B cell (primary cell): ENCODE measurements at regions not wholly inside any gene's neighbourhood (a gene's known extent, or its start where the extent isn't known, plus 50 kb on each side); places are given as distances from the start of the nearest gene placed in this dataset.

ENCODE experiments used
- CTCF ChIP-seq: fragments of 200-600 bp; IDR thresholded peaks from one replicate; pipeline ENCODE4 v1.8.0; 2022; ENCODE audit warnings: antibody characterized with exemption, mild to moderate bottlenecking
- EZH2 ChIP-seq: IDR thresholded peaks from 2 replicates; pipeline ENCODE4 v1.6.1; 2012; ENCODE audit warnings: borderline replicate concordance, low read depth, mild to moderate bottlenecking, moderate library complexity, low read length; ENCODE audit not compliant: insufficient read depth, poor library complexity, severe bottlenecking

GRCh38 chr3:98651780-98652077 is 58.3 kb upstream of the CPOX start:
- TF ChIP-seq EZH2, result no peak
- TF ChIP-seq CTCF, result no peak
